HCT116 (cell line): ENCODE measurements at regions not wholly inside any gene's neighbourhood (a gene's known extent, or its start where the extent isn't known, plus 50 kb on each side); places are given as distances from the start of the nearest gene placed in this dataset.

ENCODE experiments used
- ATAC-seq: fragments of 200-7000 bp; cut with Tn5 transposase; 2 replicates; pipeline ENCODE4 v1.9.1; 2020; ENCODE audit warnings: mild to moderate bottlenecking, moderate library complexity
- BruUV-seq: library from RNA; stranded (reverse); fragments of 400-500 nt; replicated peaks from 2 replicates; lab custom pipeline; 2021; lab: Mats Ljungman, UMichigan
- CTCF ChIA-PET: fragments of 300-600 bp; sonication (Branson Sonifier 250); formaldehyde crosslinking; loops from one replicate; lab custom pipeline; 2021; ENCODE audit warnings: antibody characterized with exemption; lab: Charles Lee
- POLR2A ChIA-PET: fragments of 300-600, 350-600 bp; sonication (Branson Sonifier 250); formaldehyde crosslinking; loops from one replicate; lab custom pipeline; 2021; ENCODE audit warnings: antibody characterized with exemption; lab: Charles Lee
- RAD21 ChIA-PET, 2 experiments: fragments of 300-600 bp; sonication (Branson Sonifier 250); formaldehyde crosslinking; loops; one replicate each; lab custom pipeline; 2023; ENCODE audit warnings: low total read pairs in 2 of 2; ENCODE audit not compliant: uncharacterized antibody in 2 of 2, unreplicated experiment in 2 of 2, low non-redundant PET in 1 of 2; lab: Charles Lee
- DNase-seq: peaks from one replicate; pipeline ENCODE4 v3.0.0-alpha.2; 2010; ENCODE audit warnings: low read depth, low spot score
- H2AFZ ChIP-seq: fragments of 200-600 bp; shearing (Covaris generic), sonication (generic); 2 replicates; pipeline ENCODE4 v1.6.1; 2017; ENCODE audit warnings: low read depth, mixed run types, mixed read lengths, antibody characterized with exemption, low read length; ENCODE audit not compliant: poor library complexity, severe bottlenecking
- H3K27ac ChIP-seq: 2 replicates; pipeline ENCODE4 v1.5.1; 2012; ENCODE audit warnings: low read depth, low read length
- H3K27me3 ChIP-seq: fragments of 200-600 bp; sonication (generic); 2 replicates; pipeline ENCODE4 v1.6.1; 2016; ENCODE audit warnings: mixed run types, low read length, mixed read lengths; ENCODE audit not compliant: insufficient read depth
- H3K36me3 ChIP-seq, 2 experiments: fragments of 200-500 bp in 1 of 2; fragments of 200-600 bp in 1 of 2; sonication (Bioruptor generic) in 1 of 2; sonication (generic) in 1 of 2; 2 replicates each; pipeline versions ENCODE4 v1.5.1 to v1.6.1; 2014 to 2016; ENCODE audit warnings: low read length in 2 of 2, inconsistent platforms in 1 of 2, mixed read lengths in 1 of 2, mixed run types in 1 of 2; ENCODE audit not compliant: insufficient read depth in 2 of 2, control insufficient read depth in 1 of 2
- H3K4me1 ChIP-seq, 2 experiments: fragments of 200-600 bp in 1 of 2; sonication (generic) in 1 of 2; 2 replicates each; pipeline versions ENCODE4 v1.5.1 to v1.6.1; 2012 to 2017; ENCODE audit warnings: low read length in 2 of 2, inconsistent platforms in 1 of 2, mild to moderate bottlenecking in 1 of 2, mixed read lengths in 1 of 2, mixed run types in 1 of 2, moderate library complexity in 1 of 2; ENCODE audit not compliant: insufficient read depth in 2 of 2, control insufficient read depth in 1 of 2
- H3K4me2 ChIP-seq: fragments of 200-600 bp; sonication (generic); 2 replicates; pipeline ENCODE4 v1.6.1; 2017; ENCODE audit warnings: mixed run types, low read length, mixed read lengths
- H3K4me3 ChIP-seq, 2 experiments: fragments of 200-600 bp in 1 of 2; sonication (generic) in 1 of 2; replicated peaks in 1 of 2; 2 replicates each; pipeline ENCODE4 v1.5.1; 2011 to 2016; ENCODE audit warnings: low read length in 2 of 2, control low read depth in 1 of 2, low read depth in 1 of 2, mild to moderate bottlenecking in 1 of 2, mixed read lengths in 1 of 2, mixed run types in 1 of 2
- H3K79me2 ChIP-seq: fragments of 200-600 bp; sonication (generic); 2 replicates; pipeline ENCODE4 v1.6.1; 2017; ENCODE audit warnings: mild to moderate bottlenecking, mixed run types, low read length, moderate library complexity, mixed read lengths; ENCODE audit not compliant: insufficient read depth
- H3K9ac ChIP-seq: fragments of 200-600 bp; sonication (generic); 2 replicates; pipeline ENCODE4 v1.6.1; 2016; ENCODE audit warnings: low read length, mixed read lengths
- H3K9me2 ChIP-seq: fragments of 200-600 bp; sonication (generic), shearing (Covaris generic); 2 replicates; pipeline ENCODE4 v1.6.1; 2017; ENCODE audit warnings: mixed run types, mild to moderate bottlenecking, moderate library complexity; ENCODE audit not compliant: insufficient read depth
- H3K9me3 ChIP-seq, 2 experiments: fragments of 200-500 bp in 1 of 2; fragments of 200-600 bp in 1 of 2; sonication (Bioruptor generic) in 1 of 2; sonication (generic) in 1 of 2; 2 replicates each; pipeline ENCODE4 v1.6.1; 2014 to 2017; ENCODE audit warnings: low read length in 2 of 2, mixed read lengths in 2 of 2, inconsistent platforms in 1 of 2, low read depth in 1 of 2, mild to moderate bottlenecking in 1 of 2, mixed run types in 1 of 2, moderate library complexity in 1 of 2; ENCODE audit not compliant: control insufficient read depth in 1 of 2, insufficient read depth in 1 of 2
- H4K20me1 ChIP-seq: fragments of 200-600 bp; sonication (generic), shearing (Covaris generic); 2 replicates; pipeline ENCODE4 v1.6.1; 2017; ENCODE audit warnings: mixed run types, mild to moderate bottlenecking, moderate library complexity; ENCODE audit not compliant: insufficient read depth
- ATF3 ChIP-seq: IDR thresholded peaks from 2 replicates; pipeline ENCODE4 v1.6.1; 2012
- CEBPB ChIP-seq: IDR thresholded peaks from 2 replicates; pipeline ENCODE4 v1.6.1; 2012; ENCODE audit warnings: low read depth
- CTCF ChIP-seq, 3 experiments: fragments of 200-600 bp in 1 of 3; sonication (generic) in 1 of 3; IDR thresholded peaks in 2 of 3; conservative IDR thresholded peaks in 1 of 3; 2 replicates each; pipeline ENCODE4 v1.5.1; 2012 to 2017; ENCODE audit warnings: low read depth in 2 of 3, low read length in 2 of 3, antibody characterized with exemption in 1 of 3, borderline replicate concordance in 1 of 3, control low read depth in 1 of 3, mild to moderate bottlenecking in 1 of 3, mixed read lengths in 1 of 3, mixed run types in 1 of 3, moderate library complexity in 1 of 3; ENCODE audit not compliant: insufficient read depth in 1 of 3
- ELF1 ChIP-seq: IDR thresholded peaks from 2 replicates; pipeline ENCODE4 v1.6.1; 2012; ENCODE audit warnings: low read depth, borderline replicate concordance
- EZH2 ChIP-seq: fragments of 200-600 bp; sonication (generic); IDR thresholded peaks from 2 replicates; pipeline ENCODE4 v1.6.1; 2017; ENCODE audit warnings: antibody characterized with exemption, mixed run types
- JUND ChIP-seq: IDR thresholded peaks from 2 replicates; pipeline ENCODE4 v1.6.1; 2012
- MAX ChIP-seq: IDR thresholded peaks from 2 replicates; pipeline ENCODE4 v1.6.1; 2012
- POLR2AphosphoS5 ChIP-seq: IDR thresholded peaks from 2 replicates; pipeline ENCODE4 v1.6.1; 2011; ENCODE audit warnings: mild to moderate bottlenecking, low read depth, low read length, moderate library complexity
- ZNF274 ChIP-seq: fragments of 200-500 bp; sonication (Bioruptor generic); IDR thresholded peaks from 2 replicates; pipeline ENCODE4 v1.6.1; 2014; ENCODE audit warnings: mild to moderate bottlenecking, low read depth, low read length, inconsistent platforms
- intact Hi-C: fragments of 100-400 bp; cut with micrococcal nuclease; formaldehyde crosslinking; loops from 2 replicates; pipeline ENCODE4 v1.10.0; 2022

GRCh38 chr14:71783786-71784185 is 148.4 kb upstream of the RGS6 start:
- Histone ChIP-seq H3K9me2 (no peaks in the 10 kb centered on the region), H4K20me1 (no peaks in the 10 kb centered on the region), H2AFZ (no peak overlapping the region), H3K4me3 (no peak overlapping the region), H3K27me3 (no peaks in the 10 kb centered on the region), H3K4me1 (no peaks in the 10 kb centered on the region; a peak in 1 of 4 replicates), H3K9ac (no peak overlapping the region), H3K36me3 (no peaks in the 10 kb centered on the region), H3K4me2 (no peak overlapping the region), H3K9me3 (no peaks in the 10 kb centered on the region), H3K79me2 (no peaks in the 10 kb centered on the region), H3K27ac (no peak overlapping the region)
- ChIA-PET RAD21 (no interaction called here), POLR2A (no interaction called here), CTCF (no interaction called here)
- DNase-seq (no peak), ATAC-seq (no peak)
- no TSS peak for BruUV-seq
- intact Hi-C loops, result no loop called here
- TF ChIP-seq JUND (no peak), ZNF274 (no peak), POLR2AphosphoS5 (no peak), ATF3 (no peak), CTCF (IDR thresholded peaks at IDR 0.05 in 2 of 3, conservative IDR thresholded peaks at IDR 0.05 in 1 of 3; ENCODE audit: borderline replicate concordance in 1 of 3, insufficient read depth in 1 of 3, low read depth in 2 of 3, low read length in 2 of 3) (no peak), ELF1 (no peak), CEBPB (no peak), MAX (no peak), EZH2 (no peak)
- TF ChIP-seq, all 23 proteins: peak for 0
